GM12873 (cell line): ENCODE measurements at regions not wholly inside any gene's neighbourhood (a gene's known extent, or its start where the extent isn't known, plus 50 kb on each side); places are given as distances from the start of the nearest gene placed in this dataset.

Experiments used
- CTCF ChIP-seq: IDR thresholded peaks from 2 replicates; pipeline ENCODE4 v1.5.1; 2012; ENCODE audit warnings: low read depth, mild to moderate bottlenecking, moderate library complexity, low read length, control low read depth; ENCODE audit not compliant: insufficient read depth; ENCODE audit errors: missing control alignments

GRCh38 chr2:41853427-41854191 lies 194.2 kb upstream of the PKDCC start:
- peak; percentile 57 for TF ChIP-seq CTCF

GRCh38 chr2:41854227-41854626 lies 193.6 kb upstream of the PKDCC start:
- TF ChIP-seq CTCF = no peak

- no peak for TF ChIP-seq CTCF
Observed at GRCh38 chr2:41856946-41857345, 190.9 kb upstream of the PKDCC start.

GRCh38 chr2:41859615-41860514 lies 188.0 kb upstream of the PKDCC start:
- no peak for TF ChIP-seq CTCF

- no peak for TF ChIP-seq CTCF
Observed at GRCh38 chr2:41863062-41863461, 184.8 kb upstream of the PKDCC start.

- no peak for TF ChIP-seq CTCF
Observed at GRCh38 chr2:41865263-41865662, 182.6 kb upstream of the PKDCC start.

- no peak for TF ChIP-seq CTCF
Observed at GRCh38 chr2:41867553-41867952, 180.3 kb upstream of the PKDCC start.
